HUES48 (cell line): ENCODE measurements at regions not wholly inside any gene's neighbourhood (a gene's known extent, or its start where the extent isn't known, plus 50 kb on each side); places are given as distances from the start of the nearest gene placed in this dataset.

Experiments
- H3K27ac ChIP-seq: one replicate; pipeline ENCODE4 v1.7.0; 2013; ENCODE audit warnings: low read depth, low read length, inconsistent platforms
- H3K27me3 ChIP-seq: 2 replicates; pipeline ENCODE4 v1.6.1; 2013; ENCODE audit warnings: mild to moderate bottlenecking, low read length; ENCODE audit not compliant: control insufficient read depth, insufficient read depth
- H3K36me3 ChIP-seq: 2 replicates; pipeline ENCODE4 v1.6.1; 2013; ENCODE audit warnings: low read length; ENCODE audit not compliant: control insufficient read depth, insufficient read depth
- H3K4me1 ChIP-seq: 2 replicates; pipeline ENCODE4 v1.6.1; 2013; ENCODE audit warnings: mild to moderate bottlenecking, low read length; ENCODE audit not compliant: control insufficient read depth, insufficient read depth
- H3K4me3 ChIP-seq: 2 replicates; pipeline ENCODE4 v1.5.1; 2013; ENCODE audit warnings: mild to moderate bottlenecking, low read depth, low read length
- H3K9ac ChIP-seq: 2 replicates; pipeline ENCODE4 v1.6.1; 2013; ENCODE audit warnings: mild to moderate bottlenecking, low read depth, low read length, moderate library complexity
- H3K9me3 ChIP-seq: 2 replicates; pipeline ENCODE4 v1.6.1; 2013; ENCODE audit warnings: low read length; ENCODE audit not compliant: control insufficient read depth, insufficient read depth

DNA sequence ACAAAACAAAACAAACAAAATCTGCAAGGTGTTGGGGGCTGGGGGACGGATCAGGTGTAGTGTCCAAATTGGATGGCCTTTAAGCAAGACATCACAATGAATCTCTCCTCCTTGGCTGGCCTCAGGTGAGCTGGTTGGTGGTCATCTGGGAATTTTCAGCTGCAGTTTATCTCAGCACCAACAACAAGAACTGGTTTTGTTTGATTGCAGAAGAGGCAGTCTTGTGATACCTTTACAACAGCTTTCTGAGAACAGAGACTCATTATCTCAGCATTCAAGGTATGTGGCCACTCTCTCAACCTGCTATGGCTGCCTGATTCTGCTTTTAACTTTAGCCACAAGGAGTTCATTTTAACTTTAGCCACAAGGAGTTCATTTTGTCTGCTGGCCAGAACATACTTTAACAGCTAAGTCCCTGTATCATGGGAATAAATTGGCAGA is 1543.4 kb downstream of the EFNA5 start:
- Histone ChIP-seq H3K36me3 (no peaks in the 10 kb centered on the region), H3K9me3 (no peaks in the 10 kb centered on the region), H3K4me1 (peaks cover 6% of the 10 kb centered on the region), H3K27me3 (no peaks in the 10 kb centered on the region), H3K4me3 (no peak overlapping the region), H3K9ac (no peak overlapping the region), H3K27ac (no peak overlapping the region)

DNA sequence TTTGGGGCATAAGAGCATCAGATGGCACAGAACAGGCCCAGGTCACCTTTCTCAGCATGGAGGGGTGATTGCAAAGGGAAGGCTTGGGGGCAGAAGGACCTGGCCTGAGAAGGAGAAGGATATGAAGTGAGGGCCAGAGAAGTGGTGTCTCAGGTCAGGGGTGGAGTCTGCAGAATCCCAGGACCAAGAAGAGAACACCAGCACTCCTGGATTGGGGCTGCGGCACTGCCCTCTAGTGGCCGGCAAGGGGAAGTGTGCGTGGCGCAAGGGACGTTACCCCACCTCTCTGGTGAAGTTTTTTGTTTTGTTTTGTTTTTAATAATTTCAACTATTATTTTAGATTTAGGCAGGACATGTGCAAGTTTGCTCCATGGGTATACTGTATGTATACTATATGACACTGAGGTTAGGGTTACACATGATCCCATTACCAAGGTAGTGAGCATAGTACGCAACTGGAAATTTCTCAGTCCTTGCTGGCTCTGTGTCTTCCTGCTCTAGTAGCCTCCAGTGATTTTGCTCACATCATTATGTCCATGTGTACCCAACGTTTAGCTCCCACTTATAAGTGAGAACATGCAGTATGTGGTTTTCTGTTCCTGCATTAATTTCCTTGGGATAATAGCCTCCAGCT is 1548.6 kb downstream of the EFNA5 start:
- H3K9ac ChIP-seq, result no peak overlapping the region
- no peak overlapping the region for H3K27ac ChIP-seq
- H3K4me1 ChIP-seq, result peaks cover 6% of the 10 kb centered on the region; the same call in 1 of the 2 replicates
- H3K27me3 ChIP-seq, result no peaks in the 10 kb centered on the region
- no peaks in the 10 kb centered on the region for H3K9me3 ChIP-seq
- no peak overlapping the region for H3K4me3 ChIP-seq
- H3K36me3 ChIP-seq, result no peaks in the 10 kb centered on the region

DNA sequence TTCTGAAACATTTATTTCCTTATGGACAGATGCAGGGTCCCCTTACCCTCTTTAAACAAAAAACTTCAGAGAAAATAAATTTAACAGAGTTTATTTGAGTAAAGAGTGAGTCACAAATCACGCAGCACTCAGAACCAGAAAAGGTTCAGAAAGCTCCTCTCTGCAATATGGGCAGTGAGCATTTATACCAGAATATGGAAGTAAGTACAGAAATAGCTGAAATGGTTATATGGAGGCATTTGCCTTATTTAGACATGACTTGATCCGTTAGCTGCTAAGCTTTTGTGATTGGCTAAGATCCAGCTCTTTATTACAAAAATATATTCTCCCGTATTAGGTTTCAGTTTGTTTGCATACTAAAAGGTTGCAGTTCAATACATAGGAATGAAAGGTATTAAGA is 1554.1 kb downstream of the EFNA5 start:
- Histone ChIP-seq H3K27ac (no peak overlapping the region), H3K4me3 (no peak overlapping the region), H3K9ac (no peak overlapping the region), H3K4me1 (peaks cover 3% of the 10 kb centered on the region; the same call in 1 of the 2 replicates), H3K36me3 (no peaks in the 10 kb centered on the region), H3K9me3 (peaks cover 24% of the 10 kb centered on the region), H3K27me3 (no peaks in the 10 kb centered on the region)

DNA sequence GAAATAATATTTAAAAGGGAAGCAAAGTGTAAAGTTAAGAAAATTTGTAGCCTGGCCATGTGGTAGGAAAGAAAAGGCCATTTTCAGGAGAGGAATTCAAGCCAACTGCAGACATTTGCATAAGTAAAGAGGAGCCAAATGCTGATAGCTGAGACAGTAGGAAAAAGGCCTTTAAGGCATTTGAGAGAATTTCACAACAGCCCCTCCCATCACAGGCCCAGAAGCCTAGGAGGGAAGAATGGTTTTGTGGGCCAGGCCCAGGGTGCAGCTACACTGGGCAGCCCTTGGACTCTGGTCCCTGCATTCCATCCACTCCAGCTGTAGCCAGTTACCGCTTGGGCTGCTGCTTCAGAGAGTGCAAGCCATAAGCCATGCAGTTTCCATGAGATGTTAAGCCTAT is 1556.8 kb downstream of the EFNA5 start:
- H3K4me1 ChIP-seq, result peaks cover 3% of the 10 kb centered on the region; the same call in 1 of the 2 replicates
- no peaks in the 10 kb centered on the region for H3K27me3 ChIP-seq
- peaks cover 24% of the 10 kb centered on the region for H3K9me3 ChIP-seq
- no peaks in the 10 kb centered on the region for H3K36me3 ChIP-seq
- no peak overlapping the region for H3K27ac ChIP-seq
- no peak overlapping the region for H3K9ac ChIP-seq
- no peak overlapping the region for H3K4me3 ChIP-seq

DNA sequence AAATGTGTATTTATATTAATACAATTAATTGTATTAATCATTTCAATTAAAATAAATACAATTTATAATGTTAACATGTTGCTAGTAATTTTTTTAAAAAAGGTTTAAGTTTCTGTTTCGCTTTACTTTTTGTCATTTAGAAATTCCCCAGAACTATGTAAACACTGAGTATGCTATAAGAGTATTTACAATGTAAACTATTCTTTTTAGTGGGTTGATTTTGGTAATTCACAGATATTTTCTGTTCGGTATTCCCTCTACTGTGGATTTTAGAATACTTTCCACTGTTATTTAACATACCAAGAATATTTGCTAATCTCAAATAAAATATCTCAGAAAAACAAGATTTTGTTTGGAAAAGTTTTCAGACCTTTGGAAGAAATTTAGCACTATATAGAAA is 1564.4 kb downstream of the EFNA5 start:
- Histone ChIP-seq H3K4me3 (no peak overlapping the region), H3K9me3 (no peaks in the 10 kb centered on the region), H3K9ac (no peak overlapping the region), H3K36me3 (no peaks in the 10 kb centered on the region), H3K4me1 (0 out of 2 replicates have a peak, but pooled peaks cover 4% of the 10 kb centered on the region), H3K27ac (no peak overlapping the region), H3K27me3 (no peaks in the 10 kb centered on the region)

DNA sequence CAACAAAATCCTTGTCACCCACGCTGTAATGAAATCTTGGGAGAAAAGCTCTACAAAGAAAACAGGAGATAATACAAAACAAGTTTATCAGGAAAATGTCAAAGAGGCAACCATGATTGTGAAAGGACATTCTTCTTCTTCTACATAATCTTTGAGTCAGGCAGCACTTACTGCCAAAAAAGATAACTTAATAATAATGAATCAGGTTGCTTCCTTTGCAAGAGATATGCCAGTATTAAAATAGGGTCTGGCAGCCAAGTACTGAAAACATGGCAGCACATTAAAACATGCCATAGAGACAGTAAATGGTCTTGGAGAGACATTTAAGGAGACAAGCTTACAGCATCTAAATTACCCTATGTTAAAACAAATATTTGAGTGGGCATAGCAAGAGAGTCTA is 1573.4 kb downstream of the EFNA5 start:
- Histone ChIP-seq H3K4me1 (no peaks in the 10 kb centered on the region; the same call in 1 of the 2 replicates), H3K9ac (no peak overlapping the region), H3K27ac (no peak overlapping the region), H3K36me3 (no peaks in the 10 kb centered on the region), H3K27me3 (no peaks in the 10 kb centered on the region), H3K9me3 (no peaks in the 10 kb centered on the region), H3K4me3 (no peak overlapping the region)

DNA sequence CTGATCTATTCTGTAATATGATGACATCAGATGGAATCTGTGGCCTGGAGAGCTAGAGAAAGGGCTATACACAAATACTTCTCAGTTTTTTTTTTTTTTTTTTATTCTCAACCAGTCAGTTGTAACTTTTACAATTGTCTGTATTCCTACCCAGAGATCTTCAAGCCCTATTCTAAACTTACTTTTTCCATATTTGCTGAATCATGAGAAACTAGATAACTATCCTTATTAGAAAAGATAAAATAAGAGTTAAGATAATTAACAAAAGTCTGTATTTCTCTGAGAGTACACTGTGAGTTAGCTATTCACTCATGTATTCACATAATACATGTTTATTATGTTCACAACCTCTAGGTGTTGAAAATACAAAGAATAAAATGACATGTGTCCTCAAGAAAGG is 1575.9 kb downstream of the EFNA5 start:
- Histone ChIP-seq H3K36me3 (no peaks in the 10 kb centered on the region), H3K4me1 (peaks cover 3% of the 10 kb centered on the region), H3K27me3 (no peaks in the 10 kb centered on the region), H3K4me3 (no peak overlapping the region), H3K27ac (no peak overlapping the region), H3K9me3 (no peaks in the 10 kb centered on the region), H3K9ac (no peak overlapping the region)

DNA sequence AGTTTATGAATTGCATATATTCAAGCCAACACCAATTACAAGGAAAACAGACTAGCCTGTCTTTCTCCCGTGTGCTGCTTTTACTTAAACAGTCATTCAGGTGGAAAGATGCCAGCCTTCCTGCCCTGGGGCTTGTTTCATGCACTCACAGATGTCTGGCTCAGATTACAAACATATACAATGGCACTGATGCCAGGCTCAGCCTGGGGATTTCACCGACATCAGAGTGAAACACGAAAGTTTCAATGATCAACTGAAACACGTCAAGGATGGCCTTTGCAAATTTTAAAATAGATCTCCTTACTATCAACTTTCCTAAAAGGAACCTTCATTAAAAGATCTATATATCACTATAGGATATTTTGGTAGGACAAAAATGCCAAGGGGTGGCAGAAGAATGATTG is 1576.5 kb downstream of the EFNA5 start:
- H3K9me3 ChIP-seq, result no peaks in the 10 kb centered on the region
- no peaks in the 10 kb centered on the region for H3K27me3 ChIP-seq
- no peak overlapping the region for H3K27ac ChIP-seq
- no peak overlapping the region for H3K9ac ChIP-seq
- no peak overlapping the region for H3K4me3 ChIP-seq
- no peaks in the 10 kb centered on the region for H3K36me3 ChIP-seq
- H3K4me1 ChIP-seq, result peaks cover 7% of the 10 kb centered on the region

DNA sequence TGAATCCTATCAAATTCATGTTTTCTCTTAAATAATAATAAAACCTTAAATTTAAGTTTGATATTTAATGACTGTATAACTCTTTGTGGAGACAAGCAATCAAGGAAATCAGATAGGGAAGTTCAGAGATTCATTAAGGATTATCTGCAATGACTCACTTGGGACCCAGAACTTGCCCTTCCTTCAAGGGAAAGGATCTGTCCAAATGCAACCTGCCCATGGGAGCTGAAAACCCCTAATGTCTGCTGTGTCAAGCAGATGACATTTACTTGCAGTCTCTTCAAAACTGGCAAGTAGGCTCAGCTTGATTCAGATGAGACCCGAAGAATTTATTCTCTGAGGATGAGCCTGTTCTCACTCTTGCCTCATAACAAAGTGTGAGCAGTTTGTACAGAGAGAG is 1577.6 kb downstream of the EFNA5 start:
- no peak overlapping the region for H3K9ac ChIP-seq
- no peaks in the 10 kb centered on the region for H3K27me3 ChIP-seq
- no peaks in the 10 kb centered on the region for H3K9me3 ChIP-seq
- no peaks in the 10 kb centered on the region for H3K36me3 ChIP-seq
- H3K4me1 ChIP-seq, result peaks cover 13% of the 10 kb centered on the region
- no peak overlapping the region for H3K27ac ChIP-seq
- no peak overlapping the region for H3K4me3 ChIP-seq

DNA sequence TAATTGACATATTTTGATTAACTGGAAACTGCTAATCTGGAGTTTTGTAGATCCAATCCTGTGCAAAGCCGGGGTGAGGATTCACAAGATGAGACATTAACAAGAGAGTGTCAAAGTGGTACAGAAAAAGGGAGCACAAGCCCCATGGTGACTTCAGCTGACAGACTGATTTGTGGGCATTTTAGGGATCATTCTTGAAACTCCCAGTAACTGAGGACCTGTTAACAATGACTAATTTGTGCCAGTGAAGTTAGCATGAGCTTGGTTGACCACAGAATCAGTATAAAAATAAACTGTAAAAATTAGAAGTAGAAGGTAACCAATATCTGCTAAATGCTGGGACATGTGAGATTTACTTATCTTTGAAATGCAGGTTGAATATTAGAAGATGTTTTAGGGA is 1578.3 kb downstream of the EFNA5 start:
- Histone ChIP-seq H3K4me3 (no peak overlapping the region), H3K9ac (no peak overlapping the region), H3K4me1 (peaks cover 16% of the 10 kb centered on the region), H3K27ac (no peak overlapping the region), H3K9me3 (no peaks in the 10 kb centered on the region), H3K36me3 (no peaks in the 10 kb centered on the region), H3K27me3 (no peaks in the 10 kb centered on the region)

DNA sequence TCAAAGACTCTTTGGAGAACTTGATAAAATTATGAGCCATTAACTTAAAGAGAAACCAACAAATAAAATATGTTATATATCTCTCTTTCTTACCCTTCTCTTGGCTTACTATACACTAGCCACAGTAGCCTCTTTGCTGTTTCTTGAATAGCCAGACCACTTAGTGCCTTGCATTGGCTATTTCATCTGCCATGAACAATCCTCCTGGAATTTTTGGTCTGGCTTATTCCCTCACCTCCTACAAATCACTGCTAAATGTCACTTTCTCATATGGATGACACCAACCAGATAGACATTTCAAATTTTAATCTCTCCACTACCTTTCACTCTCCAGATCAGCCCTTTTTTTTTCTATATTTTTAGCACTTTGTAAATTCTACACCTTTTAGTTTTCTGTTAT is 1581.7 kb downstream of the EFNA5 start:
- H3K9ac ChIP-seq, result no peak overlapping the region
- peaks cover 49% of the 10 kb centered on the region for H3K4me1 ChIP-seq
- H3K27ac ChIP-seq, result no peak overlapping the region
- H3K9me3 ChIP-seq, result no peaks in the 10 kb centered on the region
- H3K4me3 ChIP-seq, result no peak overlapping the region
- H3K36me3 ChIP-seq, result no peaks in the 10 kb centered on the region
- H3K27me3 ChIP-seq, result no peaks in the 10 kb centered on the region
